SK-N-MC (cell line): ENCODE measurements at regions not wholly inside any gene's neighbourhood (a gene's known extent, or its start where the extent isn't known, plus 50 kb on each side); places are given as distances from the start of the nearest gene placed in this dataset.

Experiments
- EZH2 ChIP-seq: fragments of 200-600 bp; sonication (generic); IDR thresholded peaks from one replicate; pipeline ENCODE4 v1.6.1; 2017; ENCODE audit warnings: antibody characterized with exemption
- POLR2AphosphoS5 ChIP-seq: IDR thresholded peaks from 2 replicates; pipeline ENCODE4 v1.6.1; 2012; ENCODE audit warnings: mild to moderate bottlenecking, low read depth, low read length, borderline replicate concordance

- TF ChIP-seq EZH2: no peak
- no peak for TF ChIP-seq POLR2AphosphoS5
Measured at GRCh38 chrX:68936126-68936525, 107.3 kb downstream of the EFNB1 start.
